ENCODE measurements at regions not wholly inside any gene's neighbourhood (a gene's known extent, or its start where the extent isn't known, plus 50 kb on each side); places are given as distances from the start of the nearest gene placed in this dataset.

DNA sequence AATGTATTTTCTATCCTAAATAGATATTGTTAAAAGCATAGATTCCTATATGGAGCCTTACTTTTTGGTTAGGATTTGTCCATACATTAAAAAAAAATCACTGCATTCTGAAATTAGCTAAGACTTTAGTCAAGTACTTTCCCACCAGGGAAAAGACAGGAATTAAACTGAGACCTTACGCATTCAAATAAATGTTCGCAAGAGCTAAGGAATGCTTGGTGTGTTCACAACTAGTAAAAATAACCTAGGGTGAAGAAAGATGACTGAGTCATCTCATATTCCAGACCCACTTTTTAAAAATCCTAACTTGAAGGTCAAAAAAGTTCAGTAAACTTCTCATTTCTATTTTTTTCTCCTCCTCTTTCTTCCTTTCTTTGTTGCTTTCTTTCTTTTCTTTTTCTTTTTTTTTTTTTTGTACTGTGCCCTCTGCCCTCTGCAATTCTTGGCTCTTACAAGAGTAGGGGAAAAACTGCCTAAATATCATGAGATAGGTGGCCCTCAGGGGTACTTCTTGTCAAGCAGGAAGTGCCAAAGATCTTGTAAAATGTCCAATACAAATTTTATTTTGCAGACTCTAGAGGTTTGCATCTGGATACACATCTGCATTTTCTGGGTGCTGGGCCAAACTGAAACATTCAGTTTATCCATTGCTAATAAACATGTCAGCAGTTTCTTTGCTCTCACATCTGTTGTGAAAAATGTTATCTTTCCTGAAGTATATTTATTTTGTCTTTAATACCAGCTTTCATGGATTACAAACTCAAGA is 121.4 kb upstream of the GORAB start:
- intact Hi-C loops (cut with micrococcal nuclease): no loop called here

More for the DNA sequence above, 121.4 kb upstream of the GORAB start:
- Mint-ChIP-seq H3K27me3 (no peaks in the 10 kb centered on the region), H3K4me3 (no peak overlapping the region), H3K9me3 (ENCODE audit: insufficient read depth) (no peaks in the 10 kb centered on the region), H3K4me1 (no peaks in the 10 kb centered on the region), H3K27ac (no peak overlapping the region)
- ATAC-seq (ENCODE audit: low read depth): no peak
- Histone ChIP-seq H3K27ac (ENCODE audit: low read length in 2 of 2) (no peak overlapping the region), H3K9ac (ENCODE audit: low read length) (no peak overlapping the region), H3K27me3 (replicated peaks in 1 of 4; ENCODE audit: control extremely low read depth in 1 of 4, control insufficient read depth in 3 of 4, insufficient read depth in 4 of 4, low read length in 3 of 4) (no peaks in the 10 kb centered on the region), H3K79me2 (ENCODE audit: control insufficient read depth, insufficient read depth, low read length) (no peaks in the 10 kb centered on the region), H3K4me3 (ENCODE audit: control extremely low read depth in 1 of 5, extremely low read depth in 1 of 5, insufficient read depth in 1 of 5, low read depth in 2 of 5, low read length in 4 of 5) (no peak overlapping the region), H4K20me1 (ENCODE audit: control insufficient read depth, insufficient read depth, low read length, poor library complexity, severe bottlenecking) (no peaks in the 10 kb centered on the region), H3K4me1 (ENCODE audit: control insufficient read depth in 2 of 2, insufficient read depth in 2 of 2, low read length in 2 of 2) (no peaks in the 10 kb centered on the region), H2AFZ (ENCODE audit: insufficient read depth, low read depth, low read length, poor library complexity, severe bottlenecking) (no peak overlapping the region), H3K4me2 (replicated peaks; ENCODE audit: low read depth, low read length, poor library complexity, severe bottlenecking) (no peak overlapping the region), H3K36me3 (replicated peaks in 1 of 2; ENCODE audit: control extremely low read depth in 1 of 2, control insufficient read depth in 1 of 2, extremely low read depth in 1 of 2, insufficient read depth in 2 of 2, low read length in 1 of 2) (no peaks in the 10 kb centered on the region), H3K9me3 (ENCODE audit: control extremely low read depth in 1 of 3, control insufficient read depth in 2 of 3, insufficient read depth in 1 of 3, low read length in 2 of 3) (no peaks in the 10 kb centered on the region)
- ChIA-PET CTCF (interaction anchor here (0.7 kb wide), 1 partner anchor 515 kb away, joined by 3 read pairs; no protein-coding TSS in a partner anchor), POLR2A (no interaction called here)
- TF ChIP-seq, protein P1, sequence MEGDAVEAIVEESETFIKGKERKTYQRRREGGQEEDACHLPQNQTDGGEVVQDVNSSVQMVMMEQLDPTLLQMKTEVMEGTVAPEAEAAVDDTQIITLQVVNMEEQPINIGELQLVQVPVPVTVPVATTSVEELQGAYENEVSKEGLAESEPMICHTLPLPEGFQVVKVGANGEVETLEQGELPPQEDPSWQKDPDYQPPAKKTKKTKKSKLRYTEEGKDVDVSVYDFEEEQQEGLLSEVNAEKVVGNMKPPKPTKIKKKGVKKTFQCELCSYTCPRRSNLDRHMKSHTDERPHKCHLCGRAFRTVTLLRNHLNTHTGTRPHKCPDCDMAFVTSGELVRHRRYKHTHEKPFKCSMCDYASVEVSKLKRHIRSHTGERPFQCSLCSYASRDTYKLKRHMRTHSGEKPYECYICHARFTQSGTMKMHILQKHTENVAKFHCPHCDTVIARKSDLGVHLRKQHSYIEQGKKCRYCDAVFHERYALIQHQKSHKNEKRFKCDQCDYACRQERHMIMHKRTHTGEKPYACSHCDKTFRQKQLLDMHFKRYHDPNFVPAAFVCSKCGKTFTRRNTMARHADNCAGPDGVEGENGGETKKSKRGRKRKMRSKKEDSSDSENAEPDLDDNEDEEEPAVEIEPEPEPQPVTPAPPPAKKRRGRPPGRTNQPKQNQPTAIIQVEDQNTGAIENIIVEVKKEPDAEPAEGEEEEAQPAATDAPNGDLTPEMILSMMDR (IDR thresholded peaks at IDR 0.05): no peak
- no peak for TF ChIP-seq EZH2 (IDR thresholded peaks at IDR 0.05; ENCODE audit: borderline replicate concordance, insufficient read depth, low read depth, low read length, poor library complexity, severe bottlenecking)
- WGBS (ENCODE audit: insufficient coverage): no CpG with 5 or more reads among the region's 2 CpGs
- DNase-seq: no peak

Measured in B cell (primary cell).